ENCODE measurements at regions not wholly inside any gene's neighbourhood (a gene's known extent, or its start where the extent isn't known, plus 50 kb on each side); places are given as distances from the start of the nearest gene placed in this dataset.

DNA sequence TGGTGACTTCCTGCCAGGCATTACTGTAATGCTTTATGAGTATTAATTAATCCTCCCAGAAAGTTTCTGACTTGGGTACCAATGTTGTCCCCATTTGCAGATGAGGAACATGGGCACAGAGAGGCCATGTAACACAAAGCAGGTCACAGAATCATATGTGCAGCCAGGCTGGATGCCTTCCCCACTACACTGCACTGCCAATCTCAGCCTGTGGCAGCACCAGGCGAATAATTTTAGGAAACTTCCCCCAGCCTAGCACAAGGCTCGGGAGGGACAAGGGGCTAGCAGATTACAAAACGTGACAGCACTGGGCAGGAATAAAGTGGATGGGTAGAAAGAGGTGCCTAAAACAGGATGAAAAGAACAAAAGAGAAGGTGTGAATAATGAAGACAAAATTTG, 331.7 kb upstream of the PROX1 start:
- DNase-seq, result no peak
- H3F3A ChIP-seq (ENCODE audit: low read length, unreplicated experiment), result no peaks in the 10 kb centered on the region
- H3K27me3 ChIP-seq (ENCODE audit: low read length), result peaks cover 71% of the 10 kb centered on the region
- no peaks in the 10 kb centered on the region for H4K20me1 ChIP-seq (ENCODE audit: low read length)
- H3K4me2 ChIP-seq (ENCODE audit: low read length), result no peak overlapping the region
- H3K4me3 ChIP-seq (ENCODE audit: low read length), result no peak overlapping the region
- no peak overlapping the region for H3K27ac ChIP-seq (ENCODE audit: low read length)
- no peak overlapping the region for H2AFZ ChIP-seq (ENCODE audit: low read length)
- ChIA-PET POLR2A (ENCODE audit: unreplicated experiment) (no interaction called here), CTCF (no interaction called here)
- no TSS peak for BruUV-seq (replicated peaks)
- no peaks in the 10 kb centered on the region for H3K79me2 ChIP-seq (ENCODE audit: low read length)
- intact Hi-C loops (cut with micrococcal nuclease), result no loop called here
- TF ChIP-seq EZH2 (IDR thresholded peaks at IDR 0.05; ENCODE audit: low read length, unreplicated experiment) (no peak), EZH2phosphoT487 (IDR thresholded peaks at IDR 0.05; ENCODE audit: borderline replicate concordance, low read length) (no peak)
- TF ChIP-seq, protein P1, sequence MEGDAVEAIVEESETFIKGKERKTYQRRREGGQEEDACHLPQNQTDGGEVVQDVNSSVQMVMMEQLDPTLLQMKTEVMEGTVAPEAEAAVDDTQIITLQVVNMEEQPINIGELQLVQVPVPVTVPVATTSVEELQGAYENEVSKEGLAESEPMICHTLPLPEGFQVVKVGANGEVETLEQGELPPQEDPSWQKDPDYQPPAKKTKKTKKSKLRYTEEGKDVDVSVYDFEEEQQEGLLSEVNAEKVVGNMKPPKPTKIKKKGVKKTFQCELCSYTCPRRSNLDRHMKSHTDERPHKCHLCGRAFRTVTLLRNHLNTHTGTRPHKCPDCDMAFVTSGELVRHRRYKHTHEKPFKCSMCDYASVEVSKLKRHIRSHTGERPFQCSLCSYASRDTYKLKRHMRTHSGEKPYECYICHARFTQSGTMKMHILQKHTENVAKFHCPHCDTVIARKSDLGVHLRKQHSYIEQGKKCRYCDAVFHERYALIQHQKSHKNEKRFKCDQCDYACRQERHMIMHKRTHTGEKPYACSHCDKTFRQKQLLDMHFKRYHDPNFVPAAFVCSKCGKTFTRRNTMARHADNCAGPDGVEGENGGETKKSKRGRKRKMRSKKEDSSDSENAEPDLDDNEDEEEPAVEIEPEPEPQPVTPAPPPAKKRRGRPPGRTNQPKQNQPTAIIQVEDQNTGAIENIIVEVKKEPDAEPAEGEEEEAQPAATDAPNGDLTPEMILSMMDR (conservative IDR thresholded peaks at IDR 0.05; ENCODE audit: low read depth, low read length), result no peak
- no peaks in the 10 kb centered on the region for H3K36me3 ChIP-seq (ENCODE audit: low read depth, low read length)
- no peaks in the 10 kb centered on the region for H3K9me2 ChIP-seq (replicated peaks; ENCODE audit: low read length)
- ATAC-seq, result no peak
- no peak overlapping the region for H3K9ac ChIP-seq (ENCODE audit: low read length)
- H3K9me3 ChIP-seq (ENCODE audit: low read length), result no peaks in the 10 kb centered on the region
- no peaks in the 10 kb centered on the region for H3K4me1 ChIP-seq (ENCODE audit: insufficient read depth, low read length)

DNA sequence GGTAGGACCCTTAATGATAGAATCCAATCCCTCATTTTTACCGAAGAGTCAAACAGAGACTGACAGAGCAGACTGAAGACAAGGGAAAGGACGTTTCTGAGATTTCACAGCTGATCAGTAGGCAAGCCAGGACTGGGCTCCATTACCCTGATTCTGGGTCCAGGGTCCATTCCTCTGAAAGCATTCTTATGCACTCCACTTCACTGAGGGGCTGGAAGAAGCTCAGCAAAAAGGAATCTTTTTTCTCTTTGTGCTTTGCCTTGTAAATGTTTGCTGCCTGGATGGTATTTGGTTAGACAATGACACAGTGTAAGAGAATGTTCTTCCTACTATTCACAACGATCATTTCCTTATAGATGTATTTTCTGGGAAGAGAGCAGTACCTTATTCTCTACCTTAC, 331.3 kb upstream of the PROX1 start:
- Histone ChIP-seq H2AFZ (ENCODE audit: low read length) (no peak overlapping the region), H3K9me3 (ENCODE audit: low read length) (no peaks in the 10 kb centered on the region), H3K9ac (ENCODE audit: low read length) (no peak overlapping the region), H3K9me2 (replicated peaks; ENCODE audit: low read length) (no peaks in the 10 kb centered on the region), H3K36me3 (ENCODE audit: low read depth, low read length) (no peaks in the 10 kb centered on the region), H3K79me2 (ENCODE audit: low read length) (no peaks in the 10 kb centered on the region), H4K20me1 (ENCODE audit: low read length) (no peaks in the 10 kb centered on the region), H3K4me1 (ENCODE audit: insufficient read depth, low read length) (no peaks in the 10 kb centered on the region), H3K4me3 (ENCODE audit: low read length) (no peak overlapping the region), H3K4me2 (ENCODE audit: low read length) (no peak overlapping the region), H3K27me3 (ENCODE audit: low read length) (peaks cover 75% of the 10 kb centered on the region), H3F3A (ENCODE audit: low read length, unreplicated experiment) (no peaks in the 10 kb centered on the region), H3K27ac (ENCODE audit: low read length) (no peak overlapping the region)
- ChIA-PET CTCF (no interaction called here), POLR2A (ENCODE audit: unreplicated experiment) (no interaction called here)
- ATAC-seq, result no peak
- intact Hi-C loops (cut with micrococcal nuclease), result no loop called here
- no peak for DNase-seq
- TF ChIP-seq EZH2 (IDR thresholded peaks at IDR 0.05; ENCODE audit: low read length, unreplicated experiment) (no peak), EZH2phosphoT487 (IDR thresholded peaks at IDR 0.05; ENCODE audit: borderline replicate concordance, low read length) (no peak)
- TF ChIP-seq, protein P1 (conservative IDR thresholded peaks at IDR 0.05; ENCODE audit: low read depth, low read length), result no peak
- no TSS peak for BruUV-seq (replicated peaks)

DNA sequence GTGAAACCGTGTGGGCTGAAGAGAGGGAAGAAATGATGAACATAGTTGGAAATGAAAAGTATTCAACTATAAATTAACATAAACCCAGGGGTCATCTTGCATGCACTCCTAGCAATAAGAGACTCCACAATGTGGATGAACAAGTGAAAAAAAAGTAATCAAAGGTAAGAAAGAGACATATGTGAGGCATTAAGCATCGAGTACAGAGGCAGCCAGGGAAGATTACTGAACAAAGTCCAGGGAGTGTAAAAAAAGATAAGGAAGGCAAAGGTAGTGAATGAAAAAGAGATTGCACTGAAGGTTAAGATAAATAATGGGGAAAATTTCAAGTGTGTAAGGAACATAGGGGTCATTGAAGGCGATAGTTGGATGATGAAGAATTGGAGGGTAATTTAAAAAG, 330.8 kb upstream of the PROX1 start:
- TF ChIP-seq EZH2 (IDR thresholded peaks at IDR 0.05; ENCODE audit: low read length, unreplicated experiment), result no peak
- TF ChIP-seq, protein P1 (conservative IDR thresholded peaks at IDR 0.05; ENCODE audit: low read depth, low read length), result no peak
- no peak for TF ChIP-seq EZH2phosphoT487 (IDR thresholded peaks at IDR 0.05; ENCODE audit: borderline replicate concordance, low read length)
- CTCF ChIA-PET, result no interaction called here
- POLR2A ChIA-PET (ENCODE audit: unreplicated experiment), result no interaction called here
- no peaks in the 10 kb centered on the region for H3K9me2 ChIP-seq (replicated peaks; ENCODE audit: low read length)
- H3K4me3 ChIP-seq (ENCODE audit: low read length), result no peak overlapping the region
- no peaks in the 10 kb centered on the region for H3F3A ChIP-seq (ENCODE audit: low read length, unreplicated experiment)
- no peaks in the 10 kb centered on the region for H3K79me2 ChIP-seq (ENCODE audit: low read length)
- intact Hi-C loops (cut with micrococcal nuclease), result no loop called here
- H3K27me3 ChIP-seq (ENCODE audit: low read length), result peaks cover 76% of the 10 kb centered on the region
- H3K4me1 ChIP-seq (ENCODE audit: insufficient read depth, low read length), result no peaks in the 10 kb centered on the region
- H3K9me3 ChIP-seq (ENCODE audit: low read length), result no peaks in the 10 kb centered on the region
- no peaks in the 10 kb centered on the region for H4K20me1 ChIP-seq (ENCODE audit: low read length)
- ATAC-seq (no peak), DNase-seq (no peak)
- H3K36me3 ChIP-seq (ENCODE audit: low read depth, low read length), result no peaks in the 10 kb centered on the region
- no peak overlapping the region for H3K4me2 ChIP-seq (ENCODE audit: low read length)
- BruUV-seq (replicated peaks), result no TSS peak
- no peak overlapping the region for H2AFZ ChIP-seq (ENCODE audit: low read length)
- H3K27ac ChIP-seq (ENCODE audit: low read length), result no peak overlapping the region
- H3K9ac ChIP-seq (ENCODE audit: low read length), result no peak overlapping the region

Data from PC-3 (cell line).